ENCODE measurements at regions not wholly inside any gene's neighbourhood (a gene's known extent, or its start where the extent isn't known, plus 50 kb on each side); places are given as distances from the start of the nearest gene placed in this dataset.
A peak's percentile ranks its signal among the peaks of the same experiment; 100 is the strongest.

DNA sequence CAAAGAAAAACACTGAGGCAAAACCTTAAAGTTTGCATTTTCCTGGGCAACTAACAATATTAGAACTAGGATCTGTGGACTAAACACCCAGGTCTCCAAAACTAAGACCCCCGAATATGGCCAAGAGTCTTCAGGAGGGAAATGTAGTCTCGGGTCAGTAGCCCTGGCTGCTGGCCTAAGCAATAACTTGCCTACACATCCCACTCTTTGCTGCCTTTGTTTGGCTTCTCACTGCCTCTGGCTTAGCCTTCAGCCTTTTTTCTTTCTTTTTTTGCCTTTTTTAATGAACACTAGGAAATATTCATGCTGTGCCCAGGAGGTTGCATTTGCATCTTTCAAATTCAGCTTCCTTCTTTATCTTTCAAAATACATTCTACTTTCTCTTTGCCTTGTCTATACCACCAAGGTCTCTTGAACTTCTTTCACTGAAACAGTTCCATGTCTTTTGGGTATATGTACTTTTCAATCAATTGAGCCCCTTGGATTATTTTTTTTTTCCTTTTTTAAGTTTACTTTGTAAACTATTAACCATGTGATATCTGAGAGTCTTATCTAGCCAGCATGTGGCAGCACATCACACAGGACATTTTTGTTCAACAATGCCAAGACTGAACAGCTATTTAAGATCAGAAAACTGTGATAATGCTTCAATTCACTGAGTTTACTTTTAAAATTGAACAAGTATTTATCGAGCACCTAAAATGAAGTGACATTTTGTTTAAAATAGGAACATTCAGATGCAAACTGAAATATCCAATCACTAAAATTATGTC, 165.0 kb upstream of the TRPC6 start:
- Histone ChIP-seq H3K4me3 (ENCODE audit: low read length) (no peak overlapping the region), H3K9ac (ENCODE audit: extremely low read depth, low read length, poor library complexity, severe bottlenecking) (no peak overlapping the region), H3K4me1 (ENCODE audit: control insufficient read depth, insufficient read depth, low read length) (no peaks in the 10 kb centered on the region), H3K36me3 (ENCODE audit: control insufficient read depth, insufficient read depth, low read length) (no peaks in the 10 kb centered on the region), H3K27me3 (ENCODE audit: control insufficient read depth, insufficient read depth, low read length, poor library complexity, severe bottlenecking) (no peaks in the 10 kb centered on the region), H3K27ac (ENCODE audit: low read depth, low read length) (no peak overlapping the region), H3K9me3 (ENCODE audit: control insufficient read depth, low read length) (no peaks in the 10 kb centered on the region)
- 82 to 83% methylated on average over 2 to 3 of the region's 3 CpGs for WGBS, 2 experiments (ENCODE audit: insufficient coverage in 1 of 2, insufficient read length in 1 of 2)
- H3K27ac Mint-ChIP-seq: peak overlapping the region; percentile 73
- no peaks in the 10 kb centered on the region for H3K27me3 Mint-ChIP-seq (ENCODE audit: insufficient read depth)
- DNase-seq: no peak
- H3K36me3 Mint-ChIP-seq (ENCODE audit: low read depth): no peaks in the 10 kb centered on the region
- H3K9me3 Mint-ChIP-seq: no peaks in the 10 kb centered on the region
- H3K4me1 Mint-ChIP-seq: peaks cover 13% of the 10 kb centered on the region
- H3K4me3 Mint-ChIP-seq: no peak overlapping the region
- no peak for TF ChIP-seq CTCF (conservative IDR thresholded peaks at IDR 0.05)

GRCh38 chr11:101745756-101746155, 161.9 kb upstream of the TRPC6 start:
- H3K9me3 Mint-ChIP-seq: no peaks in the 10 kb centered on the region
- no peak overlapping the region for H3K27ac Mint-ChIP-seq
- TF ChIP-seq CTCF (conservative IDR thresholded peaks at IDR 0.05): no peak
- no peak overlapping the region for H3K4me3 ChIP-seq (ENCODE audit: low read length)
- no peak overlapping the region for H3K4me3 Mint-ChIP-seq
- no peaks in the 10 kb centered on the region for H3K36me3 Mint-ChIP-seq (ENCODE audit: low read depth)
- H3K27me3 Mint-ChIP-seq (ENCODE audit: insufficient read depth): no peaks in the 10 kb centered on the region
- H3K36me3 ChIP-seq (ENCODE audit: control insufficient read depth, insufficient read depth, low read length): no peaks in the 10 kb centered on the region
- no peak for DNase-seq
- no peaks in the 10 kb centered on the region for H3K4me1 ChIP-seq (ENCODE audit: control insufficient read depth, insufficient read depth, low read length)
- no peaks in the 10 kb centered on the region for H3K9me3 ChIP-seq (ENCODE audit: control insufficient read depth, low read length)
- 78% methylated on average over 1 of the region's 1 CpG; no CpG with 5 or more reads in 1 of the 2 experiments for WGBS, 2 experiments (ENCODE audit: insufficient coverage in 1 of 2, insufficient read length in 1 of 2)
- H3K9ac ChIP-seq (ENCODE audit: extremely low read depth, low read length, poor library complexity, severe bottlenecking): no peak overlapping the region
- no peak overlapping the region for H3K27ac ChIP-seq (ENCODE audit: low read depth, low read length)
- H3K4me1 Mint-ChIP-seq: peaks cover 13% of the 10 kb centered on the region
- no peaks in the 10 kb centered on the region for H3K27me3 ChIP-seq (ENCODE audit: control insufficient read depth, insufficient read depth, low read length, poor library complexity, severe bottlenecking)

DNA sequence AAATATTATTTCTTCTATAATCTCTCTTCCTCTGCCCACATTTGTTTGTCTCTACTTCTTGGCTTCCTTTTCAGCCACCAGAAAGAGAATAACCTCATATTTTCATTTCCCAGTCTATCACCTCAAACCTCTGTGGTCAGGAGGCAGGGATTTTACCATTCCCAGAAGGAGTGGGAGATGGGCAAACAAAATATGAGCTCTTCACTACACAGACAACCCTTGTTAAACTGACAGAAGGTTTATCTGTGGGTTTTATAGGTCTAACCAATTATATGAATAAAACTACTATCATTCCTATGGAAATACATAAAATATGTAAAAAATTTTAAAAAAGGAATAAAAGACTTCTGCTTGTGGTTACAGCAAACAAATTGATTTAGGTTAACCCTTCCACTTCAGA, 160.0 kb upstream of the TRPC6 start:
- H3K27ac ChIP-seq (ENCODE audit: low read depth, low read length): no peak overlapping the region
- Mint-ChIP-seq H3K9me3 (no peaks in the 10 kb centered on the region), H3K27ac (no peak overlapping the region), H3K27me3 (ENCODE audit: insufficient read depth) (no peaks in the 10 kb centered on the region), H3K4me1 (peaks cover 8% of the 10 kb centered on the region), H3K4me3 (no peak overlapping the region), H3K36me3 (ENCODE audit: low read depth) (no peaks in the 10 kb centered on the region)
- no peak for DNase-seq
- H3K9ac ChIP-seq (ENCODE audit: extremely low read depth, low read length, poor library complexity, severe bottlenecking): no peak overlapping the region
- no peak overlapping the region for H3K4me3 ChIP-seq (ENCODE audit: low read length)
- H3K4me1 ChIP-seq (ENCODE audit: control insufficient read depth, insufficient read depth, low read length): no peaks in the 10 kb centered on the region
- TF ChIP-seq CTCF (conservative IDR thresholded peaks at IDR 0.05): no peak
- H3K36me3 ChIP-seq (ENCODE audit: control insufficient read depth, insufficient read depth, low read length): no peaks in the 10 kb centered on the region
- H3K27me3 ChIP-seq (ENCODE audit: control insufficient read depth, insufficient read depth, low read length, poor library complexity, severe bottlenecking): no peaks in the 10 kb centered on the region
- no peaks in the 10 kb centered on the region for H3K9me3 ChIP-seq (ENCODE audit: control insufficient read depth, low read length)
